OCI-LY3 (cell line): ENCODE measurements at regions not wholly inside any gene's neighbourhood (a gene's known extent, or its start where the extent isn't known, plus 50 kb on each side); places are given as distances from the start of the nearest gene placed in this dataset.

Experiments
- H2AFZ ChIP-seq: fragments of 200-600, 300-600 bp; shearing (Covaris generic); 2 replicates; pipeline ENCODE4 v1.6.0; 2014; ENCODE audit warnings: antibody characterized with exemption, low read depth, low read length
- H3K27ac ChIP-seq: fragments of 200-600, 300-600 bp; sonication (generic); 2 replicates; pipeline ENCODE4 v1.5.1; 2014; ENCODE audit warnings: mild to moderate bottlenecking, low read length, moderate library complexity, mixed read lengths
- H3K27me3 ChIP-seq: fragments of 200-600, 300-600 bp; sonication (generic); 2 replicates; pipeline ENCODE4 v1.6.1; 2014; ENCODE audit warnings: low read depth, low read length, mixed read lengths
- H3K36me3 ChIP-seq: fragments of 200-600, 300-600 bp; sonication (generic); replicated peaks from 2 replicates; pipeline ENCODE3; 2014; ENCODE audit warnings: low read depth, low read length, mixed read lengths
- H3K4me1 ChIP-seq: fragments of 300-600, 200-600 bp; sonication (generic); 2 replicates; pipeline ENCODE4 v1.6.1; 2014; ENCODE audit warnings: low read length, mixed read lengths
- H3K4me2 ChIP-seq: fragments of 200-600, 300-600 bp; sonication (generic); 2 replicates; pipeline ENCODE4 v1.6.1; 2014; ENCODE audit warnings: low read length, mixed read lengths
- H3K4me3 ChIP-seq: fragments of 300-600, 200-600 bp; sonication (generic); 2 replicates; pipeline ENCODE4 v1.5.1; 2014; ENCODE audit warnings: antibody characterized with exemption, mild to moderate bottlenecking, low read length, moderate library complexity
- H3K79me2 ChIP-seq: fragments of 300-600, 200-600 bp; shearing (Covaris generic); 2 replicates; pipeline ENCODE4 v1.6.1; 2014; ENCODE audit warnings: mild to moderate bottlenecking, low read length, mixed read lengths
- H3K9ac ChIP-seq: fragments of 300-600, 200-600 bp; shearing (Covaris generic); 2 replicates; pipeline ENCODE4 v1.6.0; 2014; ENCODE audit warnings: mild to moderate bottlenecking, low read length, moderate library complexity
- H3K9me3 ChIP-seq: fragments of 200-600, 300-600 bp; shearing (Covaris generic); 2 replicates; pipeline ENCODE4 v1.6.1; 2014; ENCODE audit warnings: low read length, mixed read lengths; ENCODE audit not compliant: insufficient read depth
- H4K20me1 ChIP-seq: fragments of 200-600, 300-600 bp; sonication (generic); 2 replicates; pipeline ENCODE4 v1.6.1; 2016; ENCODE audit warnings: low read length, mixed read lengths; ENCODE audit not compliant: insufficient read depth
- EZH2phosphoT487 ChIP-seq: fragments of 200-600 bp; shearing (Covaris generic); IDR thresholded peaks from 2 replicates; pipeline ENCODE4 v1.6.1; 2018; ENCODE audit warnings: antibody characterized with exemption, mixed run types, low read depth
- TF ChIP-seq, protein P1 (sequence below): fragments of 200-600, 300-600 bp; sonication (generic); IDR thresholded peaks from 2 replicates; pipeline ENCODE4 v1.5.1; 2014; ENCODE audit warnings: antibody characterized with exemption, low read length, low read depth

DNA sequence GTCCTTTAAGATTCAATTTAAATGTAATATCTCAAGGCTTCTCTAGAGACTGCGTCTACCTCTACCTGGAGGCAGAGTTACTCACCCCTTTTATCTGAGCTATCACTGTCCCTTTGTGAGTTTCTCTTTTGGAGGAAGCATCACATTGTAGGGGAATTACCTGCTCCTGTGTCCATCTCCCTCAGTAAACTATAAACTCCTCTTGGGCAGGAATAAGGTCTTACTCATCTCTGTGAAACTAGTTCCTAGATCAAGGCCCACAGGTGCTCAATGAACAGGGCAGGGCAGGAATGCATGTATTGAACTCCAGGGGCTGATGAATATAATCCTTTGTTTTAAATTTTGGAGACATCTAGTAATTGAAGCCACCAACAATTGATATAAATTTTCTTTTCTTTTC, 139.8 kb upstream of the ERCC6L2 start:
- H3K9ac ChIP-seq, result no peak overlapping the region
- no peaks in the 10 kb centered on the region for H3K36me3 ChIP-seq
- no peak overlapping the region for H3K27ac ChIP-seq
- no peaks in the 10 kb centered on the region for H3K9me3 ChIP-seq
- 0 out of 2 replicates have a peak, but pooled peaks cover 3% of the 10 kb centered on the region for H3K4me1 ChIP-seq
- no peak overlapping the region for H2AFZ ChIP-seq
- no peaks in the 10 kb centered on the region for H3K79me2 ChIP-seq
- H3K4me2 ChIP-seq, result no peak overlapping the region
- TF ChIP-seq, protein P1, sequence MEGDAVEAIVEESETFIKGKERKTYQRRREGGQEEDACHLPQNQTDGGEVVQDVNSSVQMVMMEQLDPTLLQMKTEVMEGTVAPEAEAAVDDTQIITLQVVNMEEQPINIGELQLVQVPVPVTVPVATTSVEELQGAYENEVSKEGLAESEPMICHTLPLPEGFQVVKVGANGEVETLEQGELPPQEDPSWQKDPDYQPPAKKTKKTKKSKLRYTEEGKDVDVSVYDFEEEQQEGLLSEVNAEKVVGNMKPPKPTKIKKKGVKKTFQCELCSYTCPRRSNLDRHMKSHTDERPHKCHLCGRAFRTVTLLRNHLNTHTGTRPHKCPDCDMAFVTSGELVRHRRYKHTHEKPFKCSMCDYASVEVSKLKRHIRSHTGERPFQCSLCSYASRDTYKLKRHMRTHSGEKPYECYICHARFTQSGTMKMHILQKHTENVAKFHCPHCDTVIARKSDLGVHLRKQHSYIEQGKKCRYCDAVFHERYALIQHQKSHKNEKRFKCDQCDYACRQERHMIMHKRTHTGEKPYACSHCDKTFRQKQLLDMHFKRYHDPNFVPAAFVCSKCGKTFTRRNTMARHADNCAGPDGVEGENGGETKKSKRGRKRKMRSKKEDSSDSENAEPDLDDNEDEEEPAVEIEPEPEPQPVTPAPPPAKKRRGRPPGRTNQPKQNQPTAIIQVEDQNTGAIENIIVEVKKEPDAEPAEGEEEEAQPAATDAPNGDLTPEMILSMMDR, result no peak
- TF ChIP-seq EZH2phosphoT487, result no peak
- H3K27me3 ChIP-seq, result no peaks in the 10 kb centered on the region
- H4K20me1 ChIP-seq, result no peaks in the 10 kb centered on the region
- no peak overlapping the region for H3K4me3 ChIP-seq

DNA sequence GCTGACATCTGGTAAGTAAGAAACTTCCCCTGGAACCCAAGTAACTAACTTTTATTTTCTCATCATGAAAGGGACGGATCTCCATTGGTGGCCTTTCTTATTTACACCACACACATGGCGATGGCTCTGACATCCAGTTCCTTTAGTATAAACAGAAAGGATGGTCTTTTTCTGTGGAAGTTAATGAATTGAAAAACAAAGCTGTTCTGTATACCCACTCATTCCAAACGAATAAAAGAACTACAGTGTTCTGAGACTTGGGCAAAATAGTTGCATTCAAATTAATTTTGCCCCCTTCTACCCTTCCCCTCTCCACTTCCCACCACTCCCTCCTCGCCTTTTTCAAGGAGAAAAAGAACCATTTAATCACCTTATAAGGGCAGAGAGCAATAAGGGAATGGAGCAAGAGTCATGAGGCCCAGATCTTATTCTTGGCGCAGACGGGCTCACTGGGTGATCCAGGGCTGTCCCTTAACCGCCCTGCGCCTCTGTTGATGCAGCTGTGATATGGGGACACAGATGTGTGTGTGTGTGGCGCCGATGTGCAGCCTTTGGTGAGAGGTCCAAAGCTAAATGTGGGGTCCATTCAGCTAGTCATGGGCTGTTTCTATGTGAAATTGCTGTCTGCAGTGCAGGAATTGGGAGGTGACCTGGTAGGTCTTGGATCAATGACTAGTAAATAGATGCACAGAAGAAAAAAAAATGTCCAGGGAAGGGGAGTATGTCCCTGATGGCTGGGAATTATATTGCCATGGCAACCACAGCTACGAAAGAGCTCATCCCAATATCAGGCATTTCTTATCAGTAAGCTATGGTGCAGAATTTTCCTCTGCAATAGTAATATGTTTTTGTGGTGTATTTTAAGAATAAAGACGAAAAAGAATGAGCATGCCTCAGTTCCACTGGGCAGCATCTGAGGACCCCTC, 141.5 kb upstream of the ERCC6L2 start:
- Histone ChIP-seq H2AFZ (no peak overlapping the region), H3K36me3 (no peaks in the 10 kb centered on the region), H3K4me1 (no peaks in the 10 kb centered on the region), H3K27me3 (no peaks in the 10 kb centered on the region), H3K9ac (no peak overlapping the region), H3K79me2 (no peaks in the 10 kb centered on the region), H3K9me3 (no peaks in the 10 kb centered on the region), H3K4me3 (no peak overlapping the region), H3K27ac (no peak overlapping the region), H4K20me1 (no peaks in the 10 kb centered on the region), H3K4me2 (no peak overlapping the region)
- TF ChIP-seq, protein P1, result no peak
- TF ChIP-seq EZH2phosphoT487, result no peak

DNA sequence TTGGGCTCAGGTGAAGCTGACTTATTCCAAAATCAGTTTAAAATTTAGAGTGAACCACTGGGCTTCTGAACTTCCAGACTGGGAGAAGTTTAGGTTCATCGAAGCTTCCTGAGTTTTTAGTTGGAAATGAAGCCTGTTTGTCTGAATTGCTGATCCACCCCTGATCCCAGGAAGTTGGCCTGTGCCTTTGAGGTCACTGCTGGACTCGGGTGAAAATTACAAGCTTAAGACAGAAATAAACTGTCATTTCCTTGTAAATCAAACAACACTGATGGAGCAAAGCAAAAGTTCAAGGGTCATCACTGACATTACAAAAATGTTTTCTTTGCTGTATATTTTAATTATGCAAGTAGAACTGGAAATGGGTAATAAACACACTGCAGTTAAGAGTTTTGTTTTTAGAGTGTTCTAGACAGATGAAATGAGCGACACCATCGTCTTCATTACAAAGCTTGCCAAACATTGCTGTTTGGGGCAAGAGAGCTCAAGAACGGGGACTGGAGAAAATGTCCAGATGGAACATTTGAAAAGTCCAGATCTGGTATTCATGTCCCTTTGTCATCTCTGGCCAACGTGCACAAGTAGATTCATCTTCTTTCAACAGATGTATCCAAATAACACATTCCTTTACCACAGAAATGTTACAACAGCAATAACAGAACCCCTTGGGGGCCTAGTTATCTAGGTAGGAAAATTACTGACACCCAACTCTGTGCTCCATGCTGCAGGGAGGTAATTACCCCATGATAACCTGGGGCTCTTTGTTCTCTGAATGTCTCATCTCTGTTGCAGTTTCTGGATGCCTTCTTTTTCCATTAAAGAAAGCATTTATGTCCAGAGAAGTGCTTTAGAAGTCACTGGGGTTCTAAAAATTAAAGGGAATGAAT, 142.4 kb upstream of the ERCC6L2 start:
- H3K36me3 ChIP-seq, result no peaks in the 10 kb centered on the region
- no peak overlapping the region for H2AFZ ChIP-seq
- no peak overlapping the region for H3K4me3 ChIP-seq
- H3K4me2 ChIP-seq, result no peak overlapping the region
- H4K20me1 ChIP-seq, result no peaks in the 10 kb centered on the region
- TF ChIP-seq, protein P1, result no peak
- TF ChIP-seq EZH2phosphoT487, result no peak
- H3K9ac ChIP-seq, result no peak overlapping the region
- H3K79me2 ChIP-seq, result no peaks in the 10 kb centered on the region
- H3K4me1 ChIP-seq, result no peaks in the 10 kb centered on the region
- no peaks in the 10 kb centered on the region for H3K27me3 ChIP-seq
- no peak overlapping the region for H3K27ac ChIP-seq
- H3K9me3 ChIP-seq, result no peaks in the 10 kb centered on the region

DNA sequence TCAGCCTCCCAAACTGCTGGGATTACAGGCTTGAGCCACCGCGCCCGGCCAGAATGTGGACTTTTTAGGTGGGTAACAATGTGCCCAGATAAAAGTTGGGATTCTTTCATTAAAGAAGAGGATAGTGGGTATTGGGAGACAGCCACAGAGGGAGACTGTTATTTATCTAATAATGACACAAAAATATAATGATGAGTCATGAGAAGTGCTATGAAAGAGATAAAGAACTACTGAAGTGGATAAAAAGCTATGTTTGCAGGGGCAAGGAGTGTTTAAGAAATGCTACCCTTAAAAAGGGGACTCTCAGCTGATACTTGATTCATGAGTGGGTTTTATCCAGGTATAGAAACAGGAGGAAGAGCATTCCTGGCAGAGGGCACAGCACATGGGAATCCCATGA, 143.6 kb upstream of the ERCC6L2 start:
- Histone ChIP-seq H3K27ac (no peak overlapping the region), H3K36me3 (no peaks in the 10 kb centered on the region)
- TF ChIP-seq, protein P1, result no peak
- no peak for TF ChIP-seq EZH2phosphoT487

More for the DNA sequence above, 143.6 kb upstream of the ERCC6L2 start:
- Histone ChIP-seq H3K27me3 (no peaks in the 10 kb centered on the region), H3K4me3 (no peak overlapping the region), H4K20me1 (no peaks in the 10 kb centered on the region), H3K79me2 (no peaks in the 10 kb centered on the region), H3K4me2 (no peak overlapping the region), H2AFZ (no peak overlapping the region), H3K9me3 (no peaks in the 10 kb centered on the region), H3K9ac (no peak overlapping the region), H3K4me1 (peaks cover 4% of the 10 kb centered on the region; the same call in 1 of the 2 replicates)
